CD4-positive, alpha-beta T cell (primary cell): ENCODE measurements at regions not wholly inside any gene's neighbourhood (a gene's known extent, or its start where the extent isn't known, plus 50 kb on each side); places are given as distances from the start of the nearest gene placed in this dataset.

Experiments
- ATAC-seq: fragments of 200-7000 bp; cut with Tn5 transposase; one replicate; pipeline ENCODE4 v1.10.0; 2022; ENCODE audit warnings: mild to moderate bottlenecking; ENCODE audit not compliant: poor library complexity
- CTCF ChIA-PET: fragments of 350-600 bp; sonication (Branson Sonifier 250); formaldehyde crosslinking; loops from one replicate; lab custom pipeline; 2021; ENCODE audit warnings: antibody characterized with exemption, inconsistent platforms; lab: Charles Lee
- POLR2A ChIA-PET: fragments of 350-600 bp; sonication (Branson Sonifier 250); formaldehyde crosslinking; loops from one replicate; lab custom pipeline; 2021; ENCODE audit warnings: antibody characterized with exemption, inconsistent platforms; lab: Charles Lee
- DNase-seq, 14 experiments: peaks; one replicate each; pipeline ENCODE4 v3.0.0-alpha.2; 2013 to 2020; ENCODE audit warnings: mixed read lengths in 2 of 14
- H3K27ac ChIP-seq, 2 donors: one replicate each; pipeline versions ENCODE4 v1.5.1 to v1.7.0; 2013; ENCODE audit warnings: low read length in 2 of 2, low read depth in 1 of 2, mild to moderate bottlenecking in 1 of 2
- H3K27me3 ChIP-seq, 2 experiments: 1 replicate in 1 of 2; 2 replicates in 1 of 2; pipeline versions ENCODE4 v1.6.1 to v1.7.0; 2013; ENCODE audit warnings: low read length in 2 of 2, control low read depth in 1 of 2, mild to moderate bottlenecking in 1 of 2, moderate library complexity in 1 of 2; ENCODE audit not compliant: insufficient read depth in 2 of 2, control insufficient read depth in 1 of 2
- H3K36me3 ChIP-seq: one replicate; pipeline ENCODE4 v1.6.1; 2013; ENCODE audit warnings: low read length, control low read depth; ENCODE audit not compliant: insufficient read depth
- H3K4me1 ChIP-seq: one replicate; pipeline ENCODE4 v1.6.1; 2013; ENCODE audit warnings: low read length, control low read depth; ENCODE audit not compliant: insufficient read depth
- H3K4me3 ChIP-seq: one replicate; pipeline ENCODE4 v1.5.1; 2013; ENCODE audit warnings: mild to moderate bottlenecking, low read length, moderate library complexity
- H3K9me3 ChIP-seq, 2 experiments: 1 replicate in 1 of 2; 2 replicates in 1 of 2; pipeline versions ENCODE4 v1.6.1 to v1.7.0; 2013; ENCODE audit warnings: low read length in 2 of 2, mild to moderate bottlenecking in 2 of 2, control low read depth in 1 of 2, moderate library complexity in 1 of 2; ENCODE audit not compliant: control insufficient read depth in 1 of 2, insufficient read depth in 1 of 2
- H3K27ac Mint-ChIP-seq: one replicate; pipeline ENCODE4 v1.8.0; 2020; ENCODE audit warnings: mixed read lengths
- H3K27me3 Mint-ChIP-seq: one replicate; pipeline ENCODE4 v1.8.0; 2021; ENCODE audit warnings: mixed read lengths
- H3K36me3 Mint-ChIP-seq: one replicate; pipeline ENCODE4 v1.8.0; 2021; ENCODE audit warnings: low read depth, mixed read lengths
- H3K4me1 Mint-ChIP-seq: one replicate; pipeline ENCODE4 v1.8.0; 2021; ENCODE audit warnings: low read depth, mixed read lengths
- H3K4me3 Mint-ChIP-seq: one replicate; pipeline ENCODE4 v1.8.0; 2020; ENCODE audit warnings: mild to moderate bottlenecking, mixed read lengths
- H3K9me3 Mint-ChIP-seq: one replicate; pipeline ENCODE4 v1.8.0; 2020; ENCODE audit warnings: mixed read lengths
- CTCF ChIP-seq: fragments of 200-600 bp; IDR thresholded peaks from one replicate; pipeline ENCODE4 v1.8.0; 2022; ENCODE audit warnings: antibody characterized with exemption, mild to moderate bottlenecking
- intact Hi-C, 2 experiments: fragments of 100-400 bp; cut with DNase I in 1 of 2; cut with micrococcal nuclease in 1 of 2; formaldehyde crosslinking; loops; one replicate each; pipeline versions ENCODE4 v1.15.1 to v1.9.0; 2023 to 2025; cut with DNase I, micrococcal nuclease

- DNase-seq, result no peak
- H3K9me3 ChIP-seq, result peaks cover 0 to 17% of the 10 kb centered on the region in 2 experiments
- H3K36me3 ChIP-seq, result no peaks in the 10 kb centered on the region
- no peak overlapping the region for H3K4me3 Mint-ChIP-seq
- no peaks in the 10 kb centered on the region for H3K9me3 Mint-ChIP-seq
- no peaks in the 10 kb centered on the region for H3K4me1 Mint-ChIP-seq
- intact Hi-C loops, result no loop called here
- H3K27ac ChIP-seq, result no peak overlapping the region
- H3K27ac Mint-ChIP-seq, result no peak overlapping the region
- H3K27me3 Mint-ChIP-seq, result peaks cover 9% of the 10 kb centered on the region
- TF ChIP-seq CTCF, result no peak
- H3K4me3 ChIP-seq, result no peak overlapping the region
- no peak for ATAC-seq
- no peaks in the 10 kb centered on the region for H3K4me1 ChIP-seq
- H3K36me3 Mint-ChIP-seq, result no peaks in the 10 kb centered on the region
- H3K27me3 ChIP-seq, result peaks cover 4 to 5% of the 10 kb centered on the region in 2 experiments
- CTCF ChIA-PET, result no interaction called here
- POLR2A ChIA-PET, result no interaction called here
These were observed 1374.5 kb downstream of the BRD1 start for GRCh38 chr22:48453171-48453570.

- H3K4me3 Mint-ChIP-seq, result no peak overlapping the region
- Histone ChIP-seq H3K9me3 (peaks cover 0 to 17% of the 10 kb centered on the region in 2 experiments), H3K27me3 (peaks cover 5% of the 10 kb centered on the region in 2 experiments), H3K4me3 (no peak overlapping the region), H3K36me3 (no peaks in the 10 kb centered on the region), H3K4me1 (no peaks in the 10 kb centered on the region), H3K27ac (no peak overlapping the region)
- H3K4me1 Mint-ChIP-seq, result no peaks in the 10 kb centered on the region
- ATAC-seq (no peak), DNase-seq (no peak)
- H3K27ac Mint-ChIP-seq, result no peak overlapping the region
- no peaks in the 10 kb centered on the region for H3K36me3 Mint-ChIP-seq
- H3K27me3 Mint-ChIP-seq, result peaks cover 9% of the 10 kb centered on the region
- ChIA-PET POLR2A (no interaction called here), CTCF (no interaction called here)
- H3K9me3 Mint-ChIP-seq, result no peaks in the 10 kb centered on the region
- intact Hi-C loops, result no loop called here
- no peak for TF ChIP-seq CTCF
These were observed 1374.9 kb downstream of the BRD1 start for GRCh38 chr22:48452766-48453165.

DNA sequence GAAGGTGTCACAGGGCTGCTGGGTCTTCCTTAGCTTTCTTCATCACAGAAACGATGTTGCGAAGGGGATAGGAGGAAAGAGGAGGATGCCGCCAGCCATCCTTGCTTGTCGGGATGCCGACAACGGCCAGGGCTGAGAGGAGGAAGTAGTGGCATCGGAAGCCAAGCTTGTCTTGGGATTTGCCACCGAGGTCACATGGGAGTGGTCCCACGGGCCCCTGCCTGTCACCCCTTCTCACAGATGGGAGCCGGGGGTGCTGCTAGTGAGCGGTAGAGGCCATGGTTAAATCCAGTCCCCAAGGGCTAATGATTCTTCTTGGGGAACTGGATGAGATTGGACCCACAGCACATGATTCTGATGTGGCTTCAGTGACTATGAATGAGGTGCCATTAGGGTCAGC is 1375.8 kb downstream of the BRD1 start:
- Mint-ChIP-seq H3K9me3 (no peaks in the 10 kb centered on the region), H3K4me1 (no peaks in the 10 kb centered on the region), H3K27me3 (peaks cover 9% of the 10 kb centered on the region), H3K4me3 (no peak overlapping the region), H3K36me3 (no peaks in the 10 kb centered on the region), H3K27ac (no peak overlapping the region)
- Histone ChIP-seq H3K27me3 (peaks cover 5 to 8% of the 10 kb centered on the region in 2 experiments), H3K4me1 (no peaks in the 10 kb centered on the region), H3K36me3 (no peaks in the 10 kb centered on the region), H3K9me3 (peaks cover 0 to 17% of the 10 kb centered on the region in 2 experiments), H3K4me3 (no peak overlapping the region), H3K27ac (no peak overlapping the region)
- CTCF ChIA-PET, result no interaction called here
- no peak for ATAC-seq
- POLR2A ChIA-PET, result no interaction called here
- TF ChIP-seq CTCF, result no peak
- intact Hi-C loops, result no loop called here
- DNase-seq, result no peak
